Natural killer cell (primary cell): ENCODE measurements at regions not wholly inside any gene's neighbourhood (a gene's known extent, or its start where the extent isn't known, plus 50 kb on each side); places are given as distances from the start of the nearest gene placed in this dataset.

Experiments
- ATAC-seq, 3 donors: fragments of 150-1000 bp in 2 of 3; fragments of 200-7000 bp in 1 of 3; cut with Tn5 transposase; 1 replicate in 1 of 3; 2 replicates in 2 of 3; pipeline ENCODE4 v1.10.0; 2021; ENCODE audit warnings: mild to moderate bottlenecking in 2 of 3, moderate library complexity in 2 of 3
- DNase-seq, 2 donors: peaks; one replicate each; pipeline versions ENCODE4 v3.0.0 to v3.0.0-alpha.2; 2013 to 2021; ENCODE audit warnings: mixed read lengths in 1 of 2
- H3K27ac ChIP-seq: one replicate; pipeline ENCODE4 v1.5.1; 2013; ENCODE audit warnings: mild to moderate bottlenecking, low read length
- H3K27me3 ChIP-seq: one replicate; pipeline ENCODE4 v1.6.1; 2013; ENCODE audit warnings: low read length; ENCODE audit not compliant: control insufficient read depth, insufficient read depth
- H3K36me3 ChIP-seq: one replicate; pipeline ENCODE4 v1.6.1; 2013; ENCODE audit warnings: low read length; ENCODE audit not compliant: control insufficient read depth, insufficient read depth
- H3K4me1 ChIP-seq: one replicate; pipeline ENCODE4 v1.6.1; 2013; ENCODE audit warnings: low read length; ENCODE audit not compliant: control insufficient read depth, insufficient read depth
- H3K4me3 ChIP-seq: one replicate; pipeline ENCODE4 v1.5.1; 2013; ENCODE audit warnings: low read length
- H3K9me3 ChIP-seq: one replicate; pipeline ENCODE4 v1.6.1; 2013; ENCODE audit warnings: low read length; ENCODE audit not compliant: control insufficient read depth, insufficient read depth
- H3K27ac Mint-ChIP-seq, 2 donors: one replicate each; pipeline ENCODE4 v1.8.0; 2022; ENCODE audit warnings: mild to moderate bottlenecking in 2 of 2, mixed read lengths in 2 of 2, moderate library complexity in 1 of 2
- H3K27me3 Mint-ChIP-seq, 2 donors: one replicate each; pipeline ENCODE4 v1.8.0; 2022; ENCODE audit warnings: low read depth in 2 of 2, mixed read lengths in 2 of 2
- H3K36me3 Mint-ChIP-seq: one replicate; pipeline ENCODE4 v1.8.0; 2022; ENCODE audit warnings: mixed read lengths
- H3K4me1 Mint-ChIP-seq, 2 donors: one replicate each; pipeline ENCODE4 v1.8.0; 2022; ENCODE audit warnings: mixed read lengths in 2 of 2
- H3K4me3 Mint-ChIP-seq: one replicate; pipeline ENCODE4 v1.8.0; 2022; ENCODE audit warnings: mild to moderate bottlenecking, moderate library complexity, mixed read lengths
- H3K9me3 Mint-ChIP-seq, 2 donors: one replicate each; pipeline ENCODE4 v1.8.0; 2022; ENCODE audit warnings: mixed read lengths in 2 of 2
- WGBS: methylation state at CpG from one replicate; pipeline ENCODE4 v1.1.7; 2013; ENCODE audit warnings: missing lambda C conversion rate; ENCODE audit not compliant: insufficient coverage; 5-methylcytosine and 5-hydroxymethylcytosine counted together
- intact Hi-C: fragments of 100-400 bp; cut with micrococcal nuclease; formaldehyde crosslinking; loops from one replicate; pipeline ENCODE4 v1.14.2; 2022
- TF ChIP-seq, protein P1 (sequence below): fragments of 200-600 bp; IDR thresholded peaks from one replicate; pipeline ENCODE4 v1.8.0; 2022; ENCODE audit warnings: antibody characterized with exemption

DNA sequence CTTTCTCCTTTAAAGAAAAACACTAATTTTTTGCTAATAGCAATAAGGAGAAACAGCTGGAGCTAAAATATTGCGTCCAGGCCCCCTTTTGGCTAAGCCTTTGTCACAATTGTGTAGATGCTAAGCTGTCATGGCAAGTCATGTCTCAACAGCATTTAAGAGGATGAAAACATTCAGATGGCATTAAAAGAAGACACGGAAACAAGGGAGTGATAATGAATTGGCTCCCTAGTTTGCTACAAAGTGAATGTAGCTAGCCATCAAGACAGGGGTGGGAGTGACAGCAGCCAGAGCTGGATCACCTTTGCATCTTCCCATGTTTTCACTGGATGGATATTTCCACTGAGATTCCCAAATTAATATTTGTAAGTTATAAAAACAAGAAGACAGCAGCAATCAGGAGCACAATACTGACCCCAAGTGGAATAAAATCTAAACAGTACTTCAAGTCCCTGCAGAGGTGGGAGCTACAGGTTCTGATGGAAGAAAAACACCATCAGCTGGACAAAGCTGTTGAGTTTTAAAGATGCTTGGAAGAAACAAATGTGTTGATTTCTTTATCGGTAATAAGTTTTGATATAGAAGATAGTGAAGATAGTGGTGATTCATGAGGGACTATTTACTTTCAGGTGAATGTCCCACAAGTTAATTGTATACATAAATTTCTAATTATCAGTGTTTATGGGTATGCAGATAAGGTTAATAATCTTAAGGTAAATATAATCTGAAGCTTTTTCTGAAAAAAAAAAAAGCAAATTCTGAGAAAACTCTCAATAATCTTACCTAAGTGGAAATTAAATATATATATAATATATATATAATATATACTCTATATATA lies 129.4 kb downstream of the SLC16A9 start:
- no peak overlapping the region for H3K27ac ChIP-seq
- no peaks in the 10 kb centered on the region for H3K4me1 Mint-ChIP-seq
- ATAC-seq (no peak), DNase-seq (no peak)
- H3K36me3 ChIP-seq, result no peaks in the 10 kb centered on the region
- intact Hi-C loops, result no loop called here
- no peaks in the 10 kb centered on the region for H3K9me3 Mint-ChIP-seq
- no peaks in the 10 kb centered on the region for H3K9me3 ChIP-seq
- no peaks in the 10 kb centered on the region for H3K27me3 Mint-ChIP-seq
- TF ChIP-seq, protein P1, sequence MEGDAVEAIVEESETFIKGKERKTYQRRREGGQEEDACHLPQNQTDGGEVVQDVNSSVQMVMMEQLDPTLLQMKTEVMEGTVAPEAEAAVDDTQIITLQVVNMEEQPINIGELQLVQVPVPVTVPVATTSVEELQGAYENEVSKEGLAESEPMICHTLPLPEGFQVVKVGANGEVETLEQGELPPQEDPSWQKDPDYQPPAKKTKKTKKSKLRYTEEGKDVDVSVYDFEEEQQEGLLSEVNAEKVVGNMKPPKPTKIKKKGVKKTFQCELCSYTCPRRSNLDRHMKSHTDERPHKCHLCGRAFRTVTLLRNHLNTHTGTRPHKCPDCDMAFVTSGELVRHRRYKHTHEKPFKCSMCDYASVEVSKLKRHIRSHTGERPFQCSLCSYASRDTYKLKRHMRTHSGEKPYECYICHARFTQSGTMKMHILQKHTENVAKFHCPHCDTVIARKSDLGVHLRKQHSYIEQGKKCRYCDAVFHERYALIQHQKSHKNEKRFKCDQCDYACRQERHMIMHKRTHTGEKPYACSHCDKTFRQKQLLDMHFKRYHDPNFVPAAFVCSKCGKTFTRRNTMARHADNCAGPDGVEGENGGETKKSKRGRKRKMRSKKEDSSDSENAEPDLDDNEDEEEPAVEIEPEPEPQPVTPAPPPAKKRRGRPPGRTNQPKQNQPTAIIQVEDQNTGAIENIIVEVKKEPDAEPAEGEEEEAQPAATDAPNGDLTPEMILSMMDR, result no peak
- no peak overlapping the region for H3K27ac Mint-ChIP-seq
- no peaks in the 10 kb centered on the region for H3K36me3 Mint-ChIP-seq
- no peak overlapping the region for H3K4me3 ChIP-seq
- no peaks in the 10 kb centered on the region for H3K4me1 ChIP-seq
- no peak overlapping the region for H3K4me3 Mint-ChIP-seq
- H3K27me3 ChIP-seq, result no peaks in the 10 kb centered on the region
- WGBS, result 54% methylated on average over 3 of the region's 3 CpGs

DNA sequence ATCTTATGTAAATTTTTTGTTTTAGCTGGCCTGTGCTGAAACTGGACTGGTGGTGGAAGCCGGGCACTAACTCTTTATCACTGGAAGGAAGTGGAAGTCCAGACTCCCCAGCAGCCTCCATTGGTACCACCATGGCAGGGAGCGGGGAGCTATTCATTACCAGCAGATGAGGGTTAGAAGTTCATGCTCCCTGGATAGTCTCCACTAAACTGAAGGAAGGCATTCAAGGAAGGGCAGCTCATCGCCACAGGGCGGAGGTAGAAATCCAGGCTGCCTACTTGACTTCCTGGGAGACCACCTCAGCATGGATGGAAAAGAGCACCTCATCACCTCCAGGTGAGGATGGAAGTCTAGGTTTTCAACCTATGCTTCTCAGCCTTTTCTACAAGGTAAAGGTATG lies 130.9 kb downstream of the SLC16A9 start:
- Mint-ChIP-seq H3K4me1 (no peaks in the 10 kb centered on the region), H3K4me3 (no peak overlapping the region), H3K36me3 (no peaks in the 10 kb centered on the region), H3K27ac (no peak overlapping the region), H3K27me3 (no peaks in the 10 kb centered on the region), H3K9me3 (peaks cover 0 to under 1% of the 10 kb centered on the region in 2 donors)
- H3K27me3 ChIP-seq, result no peaks in the 10 kb centered on the region
- intact Hi-C loops, result no loop called here
- no peak overlapping the region for H3K4me3 ChIP-seq
- no peaks in the 10 kb centered on the region for H3K36me3 ChIP-seq
- TF ChIP-seq, protein P1, result no peak
- ATAC-seq (no peak), DNase-seq (no peak)
- 96% methylated on average over 4 of the region's 4 CpGs for WGBS
- no peaks in the 10 kb centered on the region for H3K9me3 ChIP-seq
- H3K27ac ChIP-seq, result no peak overlapping the region
- no peaks in the 10 kb centered on the region for H3K4me1 ChIP-seq

DNA sequence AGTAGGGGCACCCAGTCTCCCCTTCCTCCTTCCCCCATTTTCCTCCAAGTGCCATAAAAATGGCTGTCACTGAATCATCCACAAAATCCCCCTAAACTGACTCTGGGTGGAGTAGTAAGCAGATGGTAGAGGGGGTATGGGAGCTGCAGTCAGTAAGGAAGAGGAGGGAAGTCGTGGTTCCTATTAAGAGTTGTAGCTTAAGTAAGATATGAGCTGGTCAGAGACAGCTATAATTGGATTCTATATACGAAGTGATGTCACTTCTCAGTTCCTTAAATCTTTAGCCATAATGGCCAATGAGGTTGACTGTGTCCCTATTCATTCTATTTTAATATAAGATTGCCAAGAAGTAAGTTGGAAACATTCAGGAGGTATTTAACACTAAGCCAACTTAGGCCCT lies 131.7 kb downstream of the SLC16A9 start:
- 47% methylated on average over 1 of the region's 2 CpGs for WGBS
- intact Hi-C loops, result no loop called here

More for the DNA sequence above, 131.7 kb downstream of the SLC16A9 start:
- DNase-seq (no peak), ATAC-seq (no peak)
- no peaks in the 10 kb centered on the region for H3K36me3 Mint-ChIP-seq
- no peak overlapping the region for H3K4me3 Mint-ChIP-seq
- peaks cover 0 to 2% of the 10 kb centered on the region in 2 donors for H3K9me3 Mint-ChIP-seq
- H3K4me3 ChIP-seq, result no peak overlapping the region
- TF ChIP-seq, protein P1, result no peak
- no peaks in the 10 kb centered on the region for H3K27me3 Mint-ChIP-seq
- H3K4me1 ChIP-seq, result no peaks in the 10 kb centered on the region
- H3K4me1 Mint-ChIP-seq, result no peaks in the 10 kb centered on the region
- no peak overlapping the region for H3K27ac ChIP-seq
- H3K36me3 ChIP-seq, result no peaks in the 10 kb centered on the region
- H3K27ac Mint-ChIP-seq, result no peak overlapping the region
- no peaks in the 10 kb centered on the region for H3K27me3 ChIP-seq
- H3K9me3 ChIP-seq, result no peaks in the 10 kb centered on the region
